Loucy (cell line): ENCODE measurements at regions not wholly inside any gene's neighbourhood (a gene's known extent, or its start where the extent isn't known, plus 50 kb on each side); places are given as distances from the start of the nearest gene placed in this dataset.

Experiments used
- H2AFZ ChIP-seq: fragments of 200-600 bp; sonication (generic); 2 replicates; pipeline ENCODE4 v1.6.0; 2016; ENCODE audit warnings: antibody characterized with exemption, mild to moderate bottlenecking, low read length, moderate library complexity
- H3F3A ChIP-seq: fragments of 200-600 bp; 2 replicates; pipeline ENCODE4 v1.6.0; 2016; ENCODE audit warnings: antibody characterized with exemption, low read depth, mild to moderate bottlenecking
- H3K27me3 ChIP-seq: fragments of 200-600 bp; sonication (generic); 2 replicates; pipeline ENCODE4 v1.6.1; 2014; ENCODE audit warnings: low read length, mild to moderate bottlenecking; ENCODE audit not compliant: insufficient read depth, poor library complexity, severe bottlenecking
- H3K36me3 ChIP-seq: fragments of 200-600 bp; sonication (generic); 2 replicates; pipeline ENCODE4 v1.6.1; 2016; ENCODE audit warnings: low read length; ENCODE audit not compliant: insufficient read depth
- H3K4me1 ChIP-seq: fragments of 200-600 bp; sonication (generic); 2 replicates; pipeline ENCODE4 v1.5.1; 2014; ENCODE audit warnings: low read length, mild to moderate bottlenecking; ENCODE audit not compliant: insufficient read depth, poor library complexity, severe bottlenecking
- H3K4me2 ChIP-seq: fragments of 200-600 bp; sonication (generic); 2 replicates; pipeline ENCODE4 v1.6.0; 2014; ENCODE audit warnings: antibody characterized with exemption, low read length, low read depth, mild to moderate bottlenecking; ENCODE audit not compliant: poor library complexity, severe bottlenecking
- H3K4me3 ChIP-seq: fragments of 200-600 bp; sonication (generic); 2 replicates; pipeline ENCODE4 v1.5.1; 2014; ENCODE audit warnings: low read length, mild to moderate bottlenecking, mixed read lengths; ENCODE audit not compliant: poor library complexity, severe bottlenecking
- H3K79me2 ChIP-seq: fragments of 200-600 bp; sonication (generic); 2 replicates; pipeline ENCODE4 v1.6.1; 2014; ENCODE audit warnings: low read length; ENCODE audit not compliant: insufficient read depth
- H3K9ac ChIP-seq: fragments of 200-600 bp; sonication (generic); 2 replicates; pipeline ENCODE4 v1.6.0; 2014; ENCODE audit warnings: mild to moderate bottlenecking, low read depth, low read length, moderate library complexity; ENCODE audit not compliant: poor library complexity, severe bottlenecking
- H3K9me2 ChIP-seq: fragments of 200-600 bp; sonication (generic); replicated peaks from 2 replicates; pipeline ENCODE4 v1.6.1; 2016; ENCODE audit warnings: low read depth, low read length, mixed read lengths
- H3K9me3 ChIP-seq: fragments of 200-600 bp; sonication (generic); 2 replicates; pipeline ENCODE4 v1.6.1; 2014; ENCODE audit warnings: mild to moderate bottlenecking, antibody characterized with exemption, low read length, low read depth; ENCODE audit not compliant: insufficient read depth
- H4K20me1 ChIP-seq: fragments of 200-600 bp; sonication (generic); 2 replicates; pipeline ENCODE4 v1.6.0; 2014; ENCODE audit warnings: antibody characterized with exemption, low read length, mild to moderate bottlenecking; ENCODE audit not compliant: insufficient read depth, poor library complexity, severe bottlenecking
- CTCF ChIP-seq: fragments of 200-600 bp; sonication (generic); conservative IDR thresholded peaks from 2 replicates; pipeline ENCODE4 v1.5.1; 2014; ENCODE audit warnings: mild to moderate bottlenecking, antibody characterized with exemption, low read length
- EZH2phosphoT487 ChIP-seq: fragments of 200-600 bp; IDR thresholded peaks from 2 replicates; pipeline ENCODE4 v1.6.1; 2018; ENCODE audit warnings: antibody characterized with exemption, mild to moderate bottlenecking, moderate library complexity, borderline replicate concordance

GRCh38 chr18:44298566-44298965 lies 382.1 kb upstream of the SETBP1 start:
- peaks cover 4% of the 10 kb centered on the region for H3K4me1 ChIP-seq
- no peaks in the 10 kb centered on the region for H3K36me3 ChIP-seq
- no peak overlapping the region for H3K4me3 ChIP-seq
- H4K20me1 ChIP-seq: no peaks in the 10 kb centered on the region
- H3F3A ChIP-seq: no peaks in the 10 kb centered on the region
- no peak overlapping the region for H3K9ac ChIP-seq
- H3K79me2 ChIP-seq: no peaks in the 10 kb centered on the region
- no peaks in the 10 kb centered on the region for H3K9me2 ChIP-seq
- H3K4me2 ChIP-seq: no peak overlapping the region
- no peaks in the 10 kb centered on the region for H3K9me3 ChIP-seq
- TF ChIP-seq EZH2phosphoT487 (no peak), CTCF (no peak)
- no peak overlapping the region for H2AFZ ChIP-seq
- H3K27me3 ChIP-seq: no peaks in the 10 kb centered on the region

- Histone ChIP-seq H3K36me3 (no peaks in the 10 kb centered on the region), H4K20me1 (no peaks in the 10 kb centered on the region), H3K27me3 (no peaks in the 10 kb centered on the region), H3K79me2 (no peaks in the 10 kb centered on the region), H3K4me3 (no peak overlapping the region), H3K9ac (no peak overlapping the region), H3F3A (no peaks in the 10 kb centered on the region), H2AFZ (no peak overlapping the region), H3K9me2 (no peaks in the 10 kb centered on the region), H3K9me3 (no peaks in the 10 kb centered on the region), H3K4me2 (no peak overlapping the region), H3K4me1 (no peaks in the 10 kb centered on the region)
- no peak for TF ChIP-seq CTCF
- no peak for TF ChIP-seq EZH2phosphoT487
Observed at GRCh38 chr18:44309185-44309584, 371.5 kb upstream of the SETBP1 start.

- Histone ChIP-seq H3K4me1 (peaks cover 4% of the 10 kb centered on the region), H3K79me2 (no peaks in the 10 kb centered on the region), H3K4me3 (no peak overlapping the region), H2AFZ (no peak overlapping the region), H3K9ac (no peak overlapping the region), H4K20me1 (no peaks in the 10 kb centered on the region), H3F3A (no peaks in the 10 kb centered on the region), H3K9me2 (no peaks in the 10 kb centered on the region), H3K27me3 (no peaks in the 10 kb centered on the region), H3K4me2 (no peak overlapping the region), H3K36me3 (no peaks in the 10 kb centered on the region), H3K9me3 (no peaks in the 10 kb centered on the region)
- TF ChIP-seq EZH2phosphoT487 (no peak), CTCF (peak; percentile 48)
Observed at GRCh38 chr18:44320619-44321460, 359.8 kb upstream of the SETBP1 start.
